Stimulated activated CD8-positive, alpha-beta memory T cell treated with anti-CD3 and anti-CD28 coated beads, Interleukin-7, amount 100 ng/mL, for 4 hours (primary cell): ENCODE measurements at regions not wholly inside any gene's neighbourhood (a gene's known extent, or its start where the extent isn't known, plus 50 kb on each side); places are given as distances from the start of the nearest gene placed in this dataset.
"Not testable (repeated sequence)": the region's sequence is repeated elsewhere in the genome, so short reads cannot be mapped to it uniquely, and the experiment has no call there.

ENCODE experiments used
- DNase-seq, 2 donors: peaks; one replicate each; pipeline ENCODE4 v3.0.0-alpha.2; 2020; ENCODE audit warnings: low read depth in 2 of 2

GRCh38 chr6:114651611-114652010 is 308.8 kb upstream of the HS3ST5 start:
- no peak for DNase-seq

- no peak for DNase-seq
Observed at GRCh38 chr6:114650891-114651290, 308.1 kb upstream of the HS3ST5 start.

GRCh38 chr6:114649298-114649697 is 306.5 kb upstream of the HS3ST5 start:
- no peak for DNase-seq

- DNase-seq: no peak
Observed at GRCh38 chr6:114648847-114649246, 306.0 kb upstream of the HS3ST5 start.

- DNase-seq: no peak
Observed at GRCh38 chr6:114638341-114638740, 295.5 kb upstream of the HS3ST5 start.

GRCh38 chr6:114634016-114634415 is 291.2 kb upstream of the HS3ST5 start:
- DNase-seq: no peak

- DNase-seq: not testable (repeated sequence)
Observed at GRCh38 chr6:114626226-114626625, 283.4 kb upstream of the HS3ST5 start.

- no peak for DNase-seq
Observed at GRCh38 chr6:114619621-114620200, 276.9 kb upstream of the HS3ST5 start.

- DNase-seq: no peak
Observed at GRCh38 chr6:114611696-114612095, 268.9 kb upstream of the HS3ST5 start.

- DNase-seq: no peak
Observed at GRCh38 chr6:114608091-114608490, 265.3 kb upstream of the HS3ST5 start.

GRCh38 chr6:114605656-114606055 is 262.8 kb upstream of the HS3ST5 start:
- no peak for DNase-seq

- no peak for DNase-seq
Observed at GRCh38 chr6:114600381-114600780, 257.6 kb upstream of the HS3ST5 start.

GRCh38 chr6:114595591-114595990 is 252.8 kb upstream of the HS3ST5 start:
- no peak for DNase-seq

GRCh38 chr6:114595186-114595585 is 252.4 kb upstream of the HS3ST5 start:
- no peak for DNase-seq

GRCh38 chr6:114592506-114592905 is 249.7 kb upstream of the HS3ST5 start:
- no peak for DNase-seq

GRCh38 chr6:114588726-114589125 is 245.9 kb upstream of the HS3ST5 start:
- DNase-seq: no peak

- no peak for DNase-seq
Observed at GRCh38 chr6:114586298-114586697, 243.5 kb upstream of the HS3ST5 start.

GRCh38 chr6:114581293-114581692 is 238.5 kb upstream of the HS3ST5 start:
- no peak for DNase-seq

GRCh38 chr6:114580882-114581281 is 238.1 kb upstream of the HS3ST5 start:
- DNase-seq: no peak

GRCh38 chr6:114579486-114579885 is 236.7 kb upstream of the HS3ST5 start:
- no peak for DNase-seq

GRCh38 chr6:114577109-114577508 is 234.3 kb upstream of the HS3ST5 start:
- DNase-seq: no peak

- DNase-seq: no peak
Observed at GRCh38 chr6:114576330-114576729, 233.5 kb upstream of the HS3ST5 start.

- DNase-seq: no peak
Observed at GRCh38 chr6:114569669-114570068, 226.8 kb upstream of the HS3ST5 start.

GRCh38 chr6:114564302-114564933 is 221.6 kb upstream of the HS3ST5 start:
- no peak for DNase-seq
